Panc1 (cell line): ENCODE measurements at regions not wholly inside any gene's neighbourhood (a gene's known extent, or its start where the extent isn't known, plus 50 kb on each side); places are given as distances from the start of the nearest gene placed in this dataset.

Experiments used
- ATAC-seq: fragments of 200-7000 bp; cut with Tn5 transposase; 2 replicates; pipeline ENCODE4 v1.9.1; 2020; ENCODE audit warnings: mild to moderate bottlenecking, moderate library complexity
- BruUV-seq: library from RNA; stranded (reverse); fragments of 400-500 nt; replicated peaks from 2 replicates; lab custom pipeline; 2021; lab: Mats Ljungman, UMichigan
- CTCF ChIA-PET: fragments of 300-600 bp; sonication (Branson Sonifier 250); formaldehyde crosslinking; loops from one replicate; lab custom pipeline; 2022; ENCODE audit warnings: antibody characterized with exemption; lab: Charles Lee
- POLR2A ChIA-PET: fragments of 300-600 bp; sonication (Branson Sonifier 250); formaldehyde crosslinking; loops from one replicate; lab custom pipeline; 2022; ENCODE audit warnings: antibody characterized with exemption; lab: Charles Lee
- DNase-seq: peaks from one replicate; pipeline ENCODE4 v3.0.0-alpha.2; 2010; ENCODE audit warnings: low read depth, low spot score
- H3K27ac ChIP-seq: 2 replicates; pipeline ENCODE4 v1.5.1; 2011; ENCODE audit warnings: mild to moderate bottlenecking, low read length, inconsistent platforms
- H3K27me3 ChIP-seq: fragments of 200-500 bp; sonication (Bioruptor generic); 2 replicates; pipeline ENCODE4 v1.6.0; 2014; ENCODE audit warnings: low read length, inconsistent platforms; ENCODE audit not compliant: control insufficient read depth, insufficient read depth
- H3K36me3 ChIP-seq: fragments of 200-500 bp; sonication (Bioruptor generic); 2 replicates; pipeline ENCODE4 v1.5.1; 2014; ENCODE audit warnings: inconsistent platforms, mild to moderate bottlenecking, low read length, moderate library complexity; ENCODE audit not compliant: control insufficient read depth, insufficient read depth
- H3K4me1 ChIP-seq: 2 replicates; pipeline ENCODE4 v1.5.1; 2011; ENCODE audit warnings: inconsistent platforms, mild to moderate bottlenecking, low read length, moderate library complexity; ENCODE audit not compliant: control insufficient read depth, insufficient read depth
- H3K4me3 ChIP-seq, 2 experiments: 2 replicates each; pipeline ENCODE4 v1.5.1; 2011 to 2012; ENCODE audit warnings: low read depth in 2 of 2, low read length in 2 of 2, mild to moderate bottlenecking in 2 of 2, inconsistent platforms in 1 of 2, moderate library complexity in 1 of 2
- H3K9me3 ChIP-seq: fragments of 200-500 bp; sonication (Bioruptor generic); 2 replicates; pipeline ENCODE4 v1.5.1; 2014; ENCODE audit warnings: low read depth, mild to moderate bottlenecking, inconsistent platforms, low read length, moderate library complexity; ENCODE audit not compliant: control insufficient read depth, insufficient read depth
- CTCF ChIP-seq: fragments of 450-650 bp; IDR thresholded peaks from 2 replicates; pipeline ENCODE4 v1.5.1; 2017; ENCODE audit warnings: mild to moderate bottlenecking
- POLR2AphosphoS5 ChIP-seq: IDR thresholded peaks from 2 replicates; pipeline ENCODE4 v1.6.1; 2012; ENCODE audit warnings: mild to moderate bottlenecking, low read depth, low read length, moderate library complexity
- REST ChIP-seq, 2 experiments: IDR thresholded peaks; 2 replicates each; pipeline ENCODE4 v1.6.1; 2011 to 2012; ENCODE audit warnings: low read depth in 2 of 2, control low read depth in 1 of 2, low read length in 1 of 2, mild to moderate bottlenecking in 1 of 2, moderate library complexity in 1 of 2; ENCODE audit not compliant: insufficient read depth in 1 of 2
- SIN3A ChIP-seq: IDR thresholded peaks from 2 replicates; pipeline ENCODE4 v1.6.1; 2012; ENCODE audit warnings: low read depth, mild to moderate bottlenecking, low read length, moderate library complexity, borderline replicate concordance; ENCODE audit not compliant: insufficient read depth
- TCF7L2 ChIP-seq: IDR thresholded peaks from 2 replicates; pipeline ENCODE4 v1.6.1; 2011; ENCODE audit warnings: mild to moderate bottlenecking, low read depth, low read length, inconsistent platforms
- in situ Hi-C: cut with HindIII; loops from 2 replicates; pipeline ENCODE4 v1.10.0; 2016; ENCODE audit warnings: low sequenced_read_pairs, low pct_unique_long_range_greater_than_20kb
- intact Hi-C: fragments of 100-400 bp; cut with micrococcal nuclease; formaldehyde crosslinking; loops from one replicate; pipeline ENCODE4 v1.10.0; 2022; ENCODE audit not compliant: unreplicated experiment

- DNase-seq (no peak), ATAC-seq (no peak)
- peaks cover 18% of the 10 kb centered on the region for H3K27me3 ChIP-seq
- H3K27ac ChIP-seq, result no peak overlapping the region
- TF ChIP-seq TCF7L2 (no peak), POLR2AphosphoS5 (no peak), REST (IDR thresholded peaks at IDR 0.05; ENCODE audit: insufficient read depth in 1 of 2, low read depth in 2 of 2, low read length in 1 of 2) (no peak), SIN3A (no peak), CTCF (no peak)
- H3K4me3 ChIP-seq, result no peak overlapping the region
- intact Hi-C loops (no loop called here), in situ Hi-C loops (no loop called here)
- no peaks in the 10 kb centered on the region; the same call in 1 of the 2 replicates for H3K4me1 ChIP-seq
- CTCF ChIA-PET, result no interaction called here
- no TSS peak for BruUV-seq
- POLR2A ChIA-PET, result no interaction called here
- H3K9me3 ChIP-seq, result no peaks in the 10 kb centered on the region
- no peaks in the 10 kb centered on the region; the same call in 1 of the 2 replicates for H3K36me3 ChIP-seq
Observed at GRCh38 chr10:128530946-128531345, 404.7 kb upstream of the MKI67 start.

GRCh38 chr10:128534686-128535085, 408.5 kb upstream of the MKI67 start:
- H3K4me1 ChIP-seq, result no peaks in the 10 kb centered on the region; the same call in 1 of the 2 replicates
- TF ChIP-seq CTCF, result no peak
- TF ChIP-seq SIN3A, result no peak
- TF ChIP-seq POLR2AphosphoS5, result no peak
- no peak for TF ChIP-seq REST (IDR thresholded peaks at IDR 0.05; ENCODE audit: insufficient read depth in 1 of 2, low read depth in 2 of 2, low read length in 1 of 2)
- no peak for TF ChIP-seq TCF7L2
- in situ Hi-C loops, result no loop called here
- no TSS peak for BruUV-seq
- ChIA-PET CTCF (no interaction called here), POLR2A (no interaction called here)
- intact Hi-C loops, result no loop called here
- no peaks in the 10 kb centered on the region for H3K9me3 ChIP-seq
- no peaks in the 10 kb centered on the region; the same call in 1 of the 2 replicates for H3K36me3 ChIP-seq
- H3K27me3 ChIP-seq, result peaks cover 36% of the 10 kb centered on the region
- no peak overlapping the region for H3K27ac ChIP-seq
- no peak for ATAC-seq
- no peak for DNase-seq
- no peak overlapping the region for H3K4me3 ChIP-seq
